GM18907 (cell line): ENCODE measurements at regions not wholly inside any gene's neighbourhood (a gene's known extent, or its start where the extent isn't known, plus 50 kb on each side); places are given as distances from the start of the nearest gene placed in this dataset.
"Not testable (repeated sequence)": the region's sequence is repeated elsewhere in the genome, so short reads cannot be mapped to it uniquely, and the experiment has no call there.

ENCODE experiments used
- ATAC-seq: cut with Tn5 transposase; IDR thresholded peaks from one replicate; pipeline ENCODE4 v1.9.1; 2021; ENCODE audit warnings: mild to moderate bottlenecking, moderate library complexity; ENCODE audit not compliant: unreplicated experiment

DNA sequence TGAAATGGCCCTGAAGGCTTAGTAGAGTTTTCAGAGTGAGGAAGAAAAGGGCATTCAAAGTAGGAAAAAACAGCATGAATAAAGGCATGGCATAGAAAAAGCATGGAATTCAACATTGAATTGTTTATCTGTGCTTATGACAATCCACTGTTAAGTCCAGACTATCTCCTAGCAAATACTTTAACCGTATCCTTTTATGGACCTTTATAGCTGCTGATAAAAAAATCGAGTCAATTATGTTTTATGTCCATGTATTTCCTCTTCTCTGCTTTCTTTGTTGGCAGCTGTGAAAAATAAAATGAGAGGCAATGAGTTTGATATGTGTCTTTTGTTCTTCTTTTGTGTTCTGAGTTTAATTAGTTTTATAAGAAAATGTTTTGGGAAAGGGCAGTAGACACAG is 70.4 kb downstream of the TDRD15 start:
- ATAC-seq: no peak

DNA sequence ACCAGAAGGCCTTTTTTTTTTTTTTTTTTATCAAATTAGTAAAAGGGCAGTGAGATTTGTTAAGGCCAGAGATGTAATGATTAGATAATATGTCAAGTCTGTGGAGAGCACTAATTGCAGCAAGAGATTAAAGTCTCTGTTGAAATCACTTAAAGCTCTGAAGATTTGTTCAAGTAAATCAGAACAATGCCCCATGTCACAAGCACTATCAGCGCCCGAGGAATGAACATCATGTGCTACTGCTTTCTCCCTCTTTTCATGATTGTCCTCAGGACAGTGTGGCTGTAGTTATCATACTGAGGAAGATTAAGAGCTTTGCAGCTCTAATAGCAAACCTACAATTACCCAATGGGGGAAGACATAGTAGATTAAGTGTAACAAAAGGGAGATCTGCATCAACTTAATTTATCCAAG is 71.1 kb downstream of the TDRD15 start:
- ATAC-seq: no peak

DNA sequence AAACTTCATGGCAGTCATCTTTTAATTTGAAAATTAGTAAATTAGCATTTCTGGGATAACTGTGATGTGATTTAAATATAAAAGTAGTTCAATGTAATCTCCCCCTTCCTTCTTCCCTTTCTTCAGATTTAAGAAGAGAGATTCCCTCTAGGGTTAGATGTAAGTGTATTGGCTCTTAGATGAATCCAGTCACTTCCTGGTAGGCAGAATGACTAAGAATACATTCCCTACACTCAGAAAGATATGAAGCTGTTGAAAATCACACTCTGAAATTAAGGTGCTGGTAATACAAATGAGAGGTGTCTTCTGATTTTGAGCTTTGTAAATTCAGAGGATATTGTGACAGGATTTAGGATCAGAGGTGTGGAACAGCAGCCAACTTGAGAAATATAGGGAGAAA is 71.6 kb downstream of the TDRD15 start:
- no peak for ATAC-seq

DNA sequence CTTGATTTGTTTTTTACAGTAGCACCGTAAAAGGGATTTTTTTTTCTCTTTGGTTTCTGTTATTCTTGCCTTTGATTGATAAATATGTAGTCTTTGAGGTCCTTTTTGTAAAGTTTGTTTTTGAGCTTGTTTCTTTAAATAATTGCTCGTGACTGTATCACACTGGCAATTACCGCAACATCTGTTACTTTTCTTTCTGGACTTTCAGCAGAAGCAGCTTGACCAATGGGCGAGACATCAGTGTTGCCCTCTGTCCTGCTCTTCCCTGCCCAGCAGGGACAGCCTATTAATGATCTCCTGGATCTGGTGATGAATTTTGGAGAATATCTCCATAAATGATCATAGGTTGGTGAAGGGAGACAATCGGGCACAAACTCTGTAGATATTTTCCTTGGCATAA is 74.9 kb downstream of the TDRD15 start:
- ATAC-seq: no peak

DNA sequence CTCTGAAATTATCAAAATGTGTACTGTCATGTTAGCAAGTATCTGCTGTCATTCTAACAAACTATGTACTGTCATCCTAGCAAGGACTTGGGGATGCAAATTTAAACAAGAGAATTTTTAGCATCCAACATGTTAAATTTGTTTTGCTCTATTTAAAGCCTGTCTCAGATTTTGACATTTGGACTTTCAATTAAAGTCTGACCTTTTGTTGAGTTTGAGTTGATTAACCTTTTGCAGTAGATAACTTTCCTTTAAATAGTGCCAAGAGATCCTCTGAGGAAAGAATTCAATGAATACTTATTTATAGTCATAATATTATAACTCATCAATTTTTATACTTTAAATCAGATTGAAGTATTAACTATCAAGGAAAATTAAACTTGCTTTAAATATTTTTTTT is 80.2 kb downstream of the TDRD15 start:
- no peak for ATAC-seq

DNA sequence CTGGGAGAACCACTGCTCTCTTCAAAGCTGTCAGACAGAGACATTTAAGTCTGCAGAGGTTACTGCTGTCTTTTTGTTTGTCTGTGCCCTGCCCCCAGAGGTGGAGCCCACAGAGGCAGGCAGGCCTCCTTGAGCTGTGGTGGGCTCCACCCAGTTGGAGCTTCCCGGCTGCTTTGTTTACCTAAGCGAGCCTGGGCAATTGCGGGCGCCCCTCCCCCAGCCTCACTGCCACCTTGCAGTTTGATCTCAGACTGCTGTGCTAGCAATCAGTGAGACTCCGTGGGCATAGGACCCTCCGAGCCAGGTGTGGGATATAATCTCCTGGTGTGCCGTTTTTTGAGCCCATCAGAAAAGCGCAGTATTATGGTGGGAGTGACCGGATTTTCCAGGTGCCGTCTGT is 90.3 kb downstream of the TDRD15 start:
- ATAC-seq: not testable (repeated sequence)

DNA sequence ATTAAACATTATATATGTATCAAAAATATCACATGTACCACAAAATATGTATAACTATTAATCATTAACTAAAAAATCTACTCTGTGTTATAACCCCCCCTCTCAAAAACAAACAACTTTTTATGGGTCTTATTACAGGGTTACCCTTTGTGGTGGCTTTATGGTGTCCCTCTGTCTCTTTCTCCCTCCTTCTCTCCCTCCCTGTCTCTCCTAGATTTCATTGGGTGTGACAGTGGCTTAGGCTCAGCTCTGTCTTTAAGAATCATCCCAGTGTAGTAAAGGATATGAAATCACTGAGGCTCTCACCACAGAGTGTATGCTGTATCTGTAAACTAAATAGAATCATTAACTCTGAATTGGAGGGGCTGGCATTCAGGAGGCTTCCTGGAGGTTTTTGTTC is 93.7 kb downstream of the TDRD15 start:
- ATAC-seq: no peak

DNA sequence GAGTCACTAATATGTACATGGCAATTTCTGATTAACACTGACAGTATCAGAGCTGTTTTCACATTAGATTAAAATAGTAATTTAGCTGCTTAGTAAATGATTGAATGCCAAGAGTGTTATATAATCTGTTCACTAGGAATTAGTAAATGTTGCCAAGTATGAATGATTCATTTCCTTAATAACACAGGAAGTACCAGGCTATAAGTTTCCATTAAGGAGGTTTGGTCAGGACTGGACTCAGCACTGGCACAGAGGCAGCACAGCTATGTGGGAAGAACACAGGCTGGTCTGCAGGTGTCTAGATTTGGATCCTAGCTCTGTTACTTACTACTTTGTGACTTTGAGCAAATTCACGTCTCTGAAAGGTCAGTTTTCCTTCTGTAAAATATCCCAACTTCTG is 97.2 kb downstream of the TDRD15 start:
- ATAC-seq: no peak

DNA sequence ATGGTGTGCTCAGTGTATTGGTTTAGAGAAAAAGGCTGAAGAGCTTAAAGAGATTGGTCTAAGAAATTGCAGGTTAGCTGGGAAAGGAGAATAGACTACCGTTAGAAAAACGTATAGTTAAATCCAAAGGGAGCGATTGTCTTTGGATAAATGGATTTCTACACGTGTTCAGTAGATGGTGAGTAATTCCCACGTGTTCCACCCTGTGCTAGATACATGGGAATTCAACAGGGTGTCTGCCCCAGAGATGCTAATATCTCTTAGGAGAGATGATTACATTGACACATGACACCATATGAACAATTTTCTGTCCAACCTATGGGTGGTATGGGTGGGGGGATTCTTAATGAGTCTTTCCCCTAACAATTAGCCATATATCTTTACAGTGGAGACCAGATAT is 99.8 kb downstream of the TDRD15 start:
- no peak for ATAC-seq

DNA sequence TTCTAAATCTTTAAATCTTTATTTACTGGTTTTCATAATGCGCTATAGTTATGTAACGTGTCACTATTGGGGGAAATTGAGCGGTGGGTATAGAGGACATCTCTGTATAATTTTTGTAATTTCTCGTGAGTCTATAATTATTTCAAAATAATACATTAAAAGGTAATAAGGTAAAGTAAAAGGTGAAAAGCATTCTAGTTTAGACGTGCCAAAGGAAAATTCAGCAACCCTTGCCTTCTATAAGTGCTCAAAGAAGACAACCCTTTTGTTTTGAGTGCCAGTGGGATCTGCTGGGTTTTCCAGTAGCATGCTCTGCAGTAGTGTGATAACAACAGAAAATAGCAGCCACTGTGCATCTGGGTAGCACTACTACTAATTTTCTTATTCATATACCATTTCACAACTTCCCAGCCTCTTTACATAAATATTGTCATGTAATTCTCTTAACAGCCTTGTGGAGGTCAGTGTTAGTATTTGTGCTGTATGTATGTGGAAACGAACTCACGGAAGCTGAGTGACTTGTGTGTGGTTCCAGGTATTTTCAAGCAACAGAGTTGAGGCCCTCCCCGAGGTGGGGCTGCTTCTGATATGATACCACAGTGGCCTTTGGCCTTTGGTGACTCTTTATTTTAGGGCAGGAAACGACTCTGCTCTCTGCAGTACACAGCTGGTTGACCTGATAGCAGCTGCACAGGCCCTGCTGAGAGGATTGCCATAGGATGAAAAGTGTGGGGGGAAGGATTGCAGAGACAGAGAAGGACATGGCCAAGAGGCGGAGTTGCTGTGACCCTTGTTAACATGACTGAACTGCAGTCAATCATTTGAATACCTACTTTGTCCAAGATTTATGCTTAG is 104.5 kb downstream of the TDRD15 start:
- no peak for ATAC-seq

DNA sequence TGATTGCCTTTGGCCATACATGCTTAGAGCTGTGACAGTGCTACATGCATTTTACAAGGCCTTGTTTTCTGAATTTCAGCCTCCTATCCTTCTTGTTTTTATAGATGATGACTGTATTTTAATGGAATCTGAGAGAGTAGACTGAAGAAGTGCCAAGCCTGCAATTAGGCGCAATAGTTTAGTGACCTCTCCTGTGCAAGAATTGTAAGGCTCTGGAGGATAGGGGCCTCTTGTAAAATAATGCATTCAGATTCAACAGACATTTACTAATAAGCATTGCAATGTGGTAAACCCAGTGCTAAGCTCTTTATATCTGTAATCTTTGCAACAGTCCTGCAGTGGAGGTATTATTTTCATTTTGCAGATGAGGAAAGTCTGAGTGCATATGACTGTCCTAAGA is 105.5 kb downstream of the TDRD15 start:
- no peak for ATAC-seq

DNA sequence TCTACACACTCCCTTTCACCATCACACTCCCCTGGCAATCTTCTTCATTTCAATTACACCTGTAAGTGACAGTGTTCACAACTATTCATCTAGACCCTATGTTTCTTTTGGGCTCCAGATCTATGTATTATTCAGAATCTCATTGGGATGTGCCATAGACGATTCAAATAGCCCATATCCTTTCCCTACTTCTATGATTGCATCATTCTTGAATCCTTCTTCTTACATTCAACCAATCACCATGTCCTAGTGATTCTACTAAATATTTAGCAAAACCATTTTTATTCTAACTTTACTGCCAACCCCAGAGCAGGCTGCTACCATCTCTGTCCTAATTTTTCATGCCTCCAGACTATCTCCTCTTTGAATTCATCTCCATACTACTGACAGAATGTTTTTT is 106.4 kb downstream of the TDRD15 start:
- no peak for ATAC-seq

DNA sequence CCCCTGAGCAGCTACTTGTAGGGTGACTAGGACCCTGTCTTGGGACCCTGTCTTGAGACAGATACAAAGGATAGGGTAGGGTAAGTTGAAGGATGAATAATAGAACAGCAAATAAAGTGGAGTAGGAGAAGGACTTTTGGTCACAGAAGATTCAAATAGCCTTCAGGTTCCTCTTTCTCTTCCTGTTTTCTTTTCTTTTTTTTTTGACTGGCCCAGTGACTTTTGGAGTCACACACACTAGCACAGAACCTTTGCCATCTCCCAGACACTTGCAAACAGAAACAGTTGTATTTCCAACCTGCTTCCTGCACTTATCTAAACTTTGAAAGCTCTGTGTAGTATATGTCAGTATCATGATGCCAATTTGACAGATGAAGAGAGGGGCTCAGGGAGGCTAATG is 108.2 kb downstream of the TDRD15 start:
- ATAC-seq: peak; percentile 65

DNA sequence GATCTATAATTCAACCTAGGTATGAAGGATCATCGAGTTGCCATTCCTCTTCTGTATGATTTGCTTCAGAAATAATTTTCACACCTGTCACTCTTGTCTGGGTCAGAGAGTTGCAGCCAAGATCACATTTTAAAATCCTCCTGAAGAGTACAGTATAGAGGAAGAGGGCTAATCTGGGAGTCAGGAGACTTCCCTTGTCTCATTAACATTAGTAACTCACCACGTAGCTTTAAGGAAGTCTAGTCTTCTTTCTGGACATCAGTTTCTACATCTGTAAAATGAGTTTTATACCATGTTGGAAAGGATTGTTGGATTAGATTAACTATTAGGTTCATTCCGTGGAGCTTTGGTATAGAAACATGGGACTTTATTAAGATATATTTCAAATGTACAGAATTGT is 109.4 kb downstream of the TDRD15 start:
- no peak for ATAC-seq

DNA sequence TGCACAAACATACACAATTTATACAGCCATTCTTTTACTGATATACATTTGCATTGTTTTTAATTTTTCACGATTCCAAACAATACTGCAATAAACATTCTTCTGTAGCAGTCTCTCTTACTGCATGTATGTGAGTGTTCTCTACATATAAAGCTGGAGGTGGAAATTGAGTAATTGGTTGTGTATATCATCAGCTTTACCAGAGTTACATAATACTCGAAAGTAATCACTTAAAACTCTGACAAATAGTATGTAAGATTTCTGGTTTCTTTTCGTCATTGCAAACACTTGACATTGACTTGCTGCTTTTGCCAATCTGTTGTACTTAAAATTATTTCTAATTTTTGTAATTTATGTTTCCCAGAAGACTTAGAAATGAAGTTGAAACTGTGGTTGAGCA is 110.2 kb downstream of the TDRD15 start:
- no peak for ATAC-seq

DNA sequence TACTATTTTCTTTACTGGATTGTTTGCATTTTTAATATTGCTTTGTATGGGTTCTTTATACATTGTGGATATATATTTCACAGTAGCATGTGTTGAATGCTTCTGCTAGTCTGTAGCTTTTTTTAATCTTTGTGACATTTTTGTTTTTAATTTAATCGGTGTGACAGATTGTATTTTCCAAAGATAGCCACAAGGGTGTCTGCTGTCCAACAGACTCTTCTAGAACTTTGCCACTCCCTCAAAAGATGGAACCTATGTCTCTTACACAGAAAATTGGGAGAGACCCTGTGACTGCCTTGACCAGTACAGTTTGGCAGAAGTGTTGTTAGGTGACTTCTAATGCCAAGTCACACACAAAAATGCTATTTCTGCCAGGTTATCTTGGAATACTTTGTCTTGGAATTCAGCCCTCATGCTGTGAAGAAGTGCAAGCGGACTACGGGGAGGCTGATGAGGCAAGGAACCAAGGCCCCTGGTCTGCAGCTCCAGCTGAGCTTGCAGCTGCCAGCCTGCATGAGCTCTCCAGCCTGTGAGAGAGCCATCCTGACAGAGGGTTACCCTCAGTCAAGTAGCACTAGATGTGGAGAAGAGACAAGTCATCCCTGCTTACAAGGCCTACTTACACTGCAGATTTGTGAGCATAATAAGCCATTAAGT is 110.8 kb downstream of the TDRD15 start:
- ATAC-seq: no peak

DNA sequence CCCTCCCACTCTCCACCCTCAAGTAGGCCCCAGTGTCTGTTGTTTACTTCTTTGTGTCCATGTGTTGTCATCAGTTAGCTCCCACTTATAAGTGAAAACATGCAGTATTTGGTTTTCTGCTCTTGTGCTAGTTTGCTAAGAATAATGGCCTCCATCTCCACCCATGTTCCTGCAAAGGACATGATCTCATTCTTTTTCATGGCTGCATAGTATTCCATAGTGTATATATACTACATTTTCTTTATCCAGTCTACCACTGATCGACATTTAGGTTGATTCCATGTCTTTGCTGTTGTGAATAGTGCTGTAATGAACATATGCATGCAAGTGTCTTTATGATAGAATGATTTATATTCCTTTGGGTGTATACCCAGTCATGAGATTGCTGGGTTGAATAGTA is 116.0 kb downstream of the TDRD15 start:
- ATAC-seq: not testable (repeated sequence)

DNA sequence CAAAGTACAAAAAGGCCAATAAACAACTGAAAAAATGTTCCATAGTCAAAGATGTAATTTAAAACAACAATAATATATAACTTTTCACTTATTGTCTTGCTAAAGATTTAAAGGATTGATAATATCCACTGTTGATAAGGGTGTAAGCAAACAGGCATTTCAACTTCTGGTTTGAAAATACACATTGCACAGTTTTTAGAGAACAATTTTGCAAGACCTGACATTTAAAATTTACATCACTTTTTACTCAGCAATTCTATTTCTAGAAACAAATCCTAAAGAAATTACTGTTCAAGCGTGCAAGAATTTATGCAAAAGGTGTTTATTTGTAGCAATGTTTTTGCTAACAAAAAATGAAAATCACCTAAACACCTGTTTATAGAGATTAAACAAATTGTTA is 120.4 kb downstream of the TDRD15 start:
- no peak for ATAC-seq

DNA sequence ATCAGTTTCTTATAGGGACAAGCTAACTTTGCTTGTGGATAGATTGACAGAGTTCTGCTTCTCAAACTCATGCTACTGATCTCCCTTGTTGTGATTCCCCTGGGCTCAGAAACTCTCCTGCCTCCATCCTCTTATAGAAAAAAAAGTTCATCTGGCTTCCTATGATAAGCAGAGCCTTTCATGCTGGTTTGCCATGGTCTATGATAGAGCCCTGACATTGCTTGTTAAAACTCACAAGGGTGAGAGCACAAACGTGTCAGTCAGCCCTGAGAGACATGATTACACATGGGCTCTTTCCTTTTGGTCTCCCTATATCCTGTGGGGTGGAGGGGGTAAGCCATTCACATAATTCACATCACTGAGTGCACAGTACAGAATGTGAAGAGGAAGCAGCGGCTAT is 121.8 kb downstream of the TDRD15 start:
- no peak for ATAC-seq

DNA sequence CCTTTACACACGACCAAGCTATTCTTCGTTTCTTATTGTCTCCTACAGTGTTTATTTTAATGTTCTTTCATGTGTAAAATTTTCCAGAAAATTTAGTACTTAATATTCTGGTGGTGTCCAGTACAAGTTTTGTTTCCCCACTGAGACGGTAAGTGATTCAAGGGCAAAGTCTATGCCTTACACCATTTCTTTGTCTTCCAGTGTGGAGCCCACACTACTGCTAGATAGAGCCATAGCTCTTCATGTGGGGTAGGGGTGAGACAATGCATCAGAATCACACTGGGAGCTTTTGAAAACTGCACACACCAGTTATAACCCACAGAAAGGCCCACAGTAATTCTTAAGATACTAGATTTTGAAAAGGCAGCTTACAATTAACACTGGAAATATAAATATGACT is 125.6 kb downstream of the TDRD15 start:
- no peak for ATAC-seq

DNA sequence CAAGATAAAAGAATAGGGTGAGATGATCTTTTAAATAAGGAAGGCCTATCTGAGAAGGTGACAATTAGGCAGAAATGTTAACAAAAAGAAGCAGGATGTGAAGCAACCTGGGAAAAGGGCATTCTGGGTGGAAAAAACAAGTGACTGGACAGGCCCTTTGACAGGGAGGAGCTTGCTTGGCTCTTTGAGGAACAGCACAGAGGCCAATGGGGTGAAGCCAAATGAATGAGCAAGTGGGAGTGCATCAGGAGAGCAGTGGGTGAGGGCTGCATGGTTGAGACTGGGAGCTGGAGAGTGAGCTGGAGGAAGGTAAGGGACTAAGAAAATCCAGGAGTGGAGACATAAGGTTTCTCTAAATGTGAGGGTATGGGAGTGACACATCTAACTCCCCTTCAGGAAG is 126.9 kb downstream of the TDRD15 start:
- ATAC-seq: no peak

DNA sequence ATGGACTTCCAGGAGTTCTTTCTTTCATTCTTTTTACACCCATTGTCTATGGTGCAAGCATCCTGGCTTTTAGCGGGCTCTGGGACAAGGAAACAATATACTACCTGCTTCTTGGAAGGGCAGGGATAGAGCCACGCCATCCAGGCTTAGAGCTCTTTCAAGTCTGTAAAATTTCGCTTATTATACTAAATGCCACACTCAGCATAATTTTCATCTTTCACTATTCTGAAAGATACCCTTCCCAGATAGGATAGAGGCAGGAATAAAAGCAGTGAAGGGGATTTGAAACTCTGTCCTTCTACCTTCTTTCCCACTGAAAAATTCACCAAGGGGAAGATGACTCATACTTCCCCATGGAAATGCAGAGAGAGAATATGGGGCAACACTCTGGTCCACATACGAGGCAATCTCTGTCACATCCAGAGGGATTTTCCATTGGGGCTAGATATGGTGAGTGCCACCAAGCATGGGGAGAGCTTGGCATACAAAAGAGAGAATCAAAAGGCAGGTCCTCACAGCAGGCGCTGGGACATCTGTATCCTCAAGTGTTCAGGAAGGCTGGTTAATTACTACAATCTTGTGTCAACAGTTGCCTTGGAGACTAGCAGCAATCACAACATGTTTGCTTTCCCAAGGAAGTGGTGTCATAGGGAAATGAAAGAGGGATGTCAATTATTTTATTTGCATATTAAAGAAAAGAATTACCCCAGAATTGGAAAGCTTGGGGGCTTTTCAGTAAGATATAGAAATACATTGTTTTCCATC is 127.6 kb downstream of the TDRD15 start:
- ATAC-seq: no peak
